Right ventricle myocardium inferior (tissue), 1 donor: ENCODE measurements at regions not wholly inside any gene's neighbourhood (a gene's known extent, or its start where the extent isn't known, plus 50 kb on each side); places are given as distances from the start of the nearest gene placed in this dataset.
"Not testable (repeated sequence)": the region's sequence is repeated elsewhere in the genome, so short reads cannot be mapped to it uniquely, and the experiment has no call there.

Experiments used
- ATAC-seq: fragments of 200-7000 bp; cut with Tn5 transposase; one replicate; pipeline ENCODE4 v1.9.1; 2020; ENCODE audit warnings: mild to moderate bottlenecking, moderate library complexity
- DNase-seq: peaks from one replicate; pipeline ENCODE4 v3.0.0; 2021; ENCODE audit errors: missing footprints
- intact Hi-C: fragments of 100-400 bp; cut with DNase I; formaldehyde crosslinking; loops from one replicate; pipeline ENCODE4 v1.11.0; 2022
- donor health status: DM: no; HTN: yes; CAD: no; lungs with severe emphysema.

GRCh38 chr9:100639854-100640253 is 62.0 kb downstream of the CAVIN4 start:
- intact Hi-C loops = no loop called here
- DNase-seq (no peak), ATAC-seq (no peak)

DNA sequence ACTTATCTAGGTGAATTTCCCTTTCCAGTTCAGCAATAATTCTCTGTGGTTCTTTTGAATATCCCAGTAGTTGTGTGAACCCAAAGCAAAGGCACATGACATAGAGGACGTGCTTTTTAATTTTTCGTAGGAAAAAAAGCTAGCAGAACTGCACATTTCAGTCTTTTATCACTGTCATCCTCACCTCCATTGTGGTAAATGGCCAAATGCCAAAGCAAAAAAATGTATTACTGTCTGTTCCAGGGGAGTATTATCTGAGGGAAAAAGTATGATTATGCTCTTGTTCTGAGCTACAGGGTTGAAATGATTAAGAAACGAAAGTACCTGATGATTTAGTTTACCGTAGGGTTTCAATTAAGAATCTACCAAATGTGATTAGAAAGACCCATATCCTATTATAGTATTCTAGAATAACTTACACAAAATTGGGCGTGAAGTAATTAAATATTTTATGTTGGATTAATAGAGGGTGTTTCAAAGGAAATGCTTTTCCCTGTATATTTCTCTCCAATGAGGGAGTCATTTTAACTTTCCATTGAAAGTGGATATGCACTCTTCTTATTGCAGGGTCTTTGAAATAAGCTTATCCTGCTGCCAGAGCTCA is 62.7 kb downstream of the CAVIN4 start:
- intact Hi-C loops = no loop called here
- DNase-seq (no peak), ATAC-seq (no peak)

- ATAC-seq (no peak), DNase-seq (no peak)
- intact Hi-C loops = no loop called here
These were observed 63.3 kb downstream of the CAVIN4 start for GRCh38 chr9:100641166-100641565.

DNA sequence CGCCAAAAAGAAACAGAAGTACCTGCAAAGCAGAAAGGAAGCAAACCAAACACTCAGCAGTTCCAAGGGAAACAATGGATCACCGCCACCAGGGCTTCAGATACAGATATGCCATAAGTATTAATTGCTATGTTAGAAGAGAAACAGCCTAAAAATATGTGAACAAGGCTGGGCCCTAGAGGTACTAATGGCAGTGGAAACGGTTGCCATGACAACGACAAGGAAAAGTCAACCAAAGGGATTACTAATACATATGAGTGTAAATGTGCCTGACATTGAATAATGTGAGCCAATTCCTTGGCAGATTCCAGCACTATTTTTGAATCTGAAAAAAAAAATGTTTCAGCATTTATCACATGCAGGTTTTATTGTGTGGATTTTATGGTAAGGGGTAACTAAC is 75.0 kb downstream of the CAVIN4 start:
- intact Hi-C loops = no loop called here
- ATAC-seq (no peak), DNase-seq (no peak)

GRCh38 chr9:100653643-100654334 is 75.9 kb downstream of the CAVIN4 start:
- DNase-seq (no peak), ATAC-seq (no peak)
- intact Hi-C loops = no loop called here

DNA sequence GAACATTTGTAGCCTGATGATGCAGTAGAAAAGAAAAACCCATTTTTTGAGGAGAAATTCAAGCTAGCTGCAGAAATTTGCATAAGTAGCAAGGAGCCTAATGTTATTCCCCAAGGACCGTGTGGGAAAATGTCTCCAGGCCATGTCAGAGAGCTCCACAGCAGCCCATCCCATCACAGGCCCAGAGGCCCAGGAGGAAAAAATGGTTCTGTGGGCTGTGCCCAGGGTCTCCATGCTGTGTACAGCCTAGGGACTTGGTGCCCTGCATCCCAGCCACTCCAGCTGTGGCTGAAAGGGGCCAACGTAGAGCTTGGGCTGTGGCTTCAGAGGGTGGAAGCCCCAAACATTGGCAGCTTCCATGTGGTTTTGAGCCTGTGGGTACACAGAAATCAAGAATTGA is 79.0 kb downstream of the CAVIN4 start:
- DNase-seq, ATAC-seq, intact Hi-C loops: not testable (repeated sequence)

- ATAC-seq (no peak), DNase-seq (no peak)
- intact Hi-C loops = no loop called here
These were observed 83.8 kb downstream of the CAVIN4 start for GRCh38 chr9:100661668-100662067.

DNA sequence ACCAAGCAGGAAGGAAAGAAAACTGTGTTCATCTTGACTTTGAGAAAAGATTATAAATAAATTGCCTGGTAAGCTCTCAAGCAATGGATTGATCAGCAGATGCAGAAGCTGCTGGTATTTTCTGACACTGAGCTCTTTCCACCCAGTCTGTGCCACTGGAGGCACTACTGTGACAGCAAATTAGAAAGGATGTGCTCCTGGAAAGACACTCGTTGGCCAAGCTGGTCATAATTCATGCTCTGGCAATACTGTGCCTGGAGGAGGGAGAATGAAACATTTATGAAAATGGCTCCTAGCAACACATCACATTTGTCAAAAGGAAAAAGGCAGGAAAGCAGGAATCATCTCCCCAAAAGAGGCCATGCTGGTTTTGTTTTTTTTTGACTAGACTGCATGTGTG is 84.2 kb downstream of the CAVIN4 start:
- ATAC-seq (no peak), DNase-seq (no peak)
- intact Hi-C loops = no loop called here

- intact Hi-C loops = no loop called here
- DNase-seq (no peak), ATAC-seq (no peak)
These were observed 89.6 kb downstream of the CAVIN4 start for GRCh38 chr9:100667448-100667847.

DNA sequence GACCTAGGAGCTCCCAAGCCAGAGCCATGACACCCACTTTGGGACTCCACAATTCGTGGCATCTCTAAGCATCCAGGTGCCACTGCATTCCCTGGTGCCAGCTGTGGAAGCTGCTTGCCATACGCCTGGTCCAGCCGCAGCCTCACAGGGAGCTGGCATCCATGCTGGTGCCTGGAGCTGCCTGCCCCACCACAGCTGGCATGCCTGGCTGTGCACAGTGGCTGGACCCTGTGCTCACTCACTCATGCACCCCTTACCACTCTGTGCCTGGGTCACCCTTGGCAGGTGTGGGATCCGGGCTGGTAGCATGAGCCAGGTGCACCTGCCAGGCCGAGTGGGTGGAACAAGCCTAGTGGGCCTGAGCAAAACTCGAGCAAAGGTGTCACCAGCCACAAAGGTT is 90.1 kb downstream of the CAVIN4 start:
- DNase-seq (no peak), ATAC-seq (no peak)
- intact Hi-C loops = no loop called here

- ATAC-seq (no peak), DNase-seq (no peak)
- intact Hi-C loops = no loop called here
These were observed 92.1 kb downstream of the CAVIN4 start for GRCh38 chr9:100669968-100670367.

- intact Hi-C loops = no loop called here
- no peak for DNase-seq
- ATAC-seq = no peak
These were observed 92.8 kb downstream of the CAVIN4 start for GRCh38 chr9:100670719-100671118.

DNA sequence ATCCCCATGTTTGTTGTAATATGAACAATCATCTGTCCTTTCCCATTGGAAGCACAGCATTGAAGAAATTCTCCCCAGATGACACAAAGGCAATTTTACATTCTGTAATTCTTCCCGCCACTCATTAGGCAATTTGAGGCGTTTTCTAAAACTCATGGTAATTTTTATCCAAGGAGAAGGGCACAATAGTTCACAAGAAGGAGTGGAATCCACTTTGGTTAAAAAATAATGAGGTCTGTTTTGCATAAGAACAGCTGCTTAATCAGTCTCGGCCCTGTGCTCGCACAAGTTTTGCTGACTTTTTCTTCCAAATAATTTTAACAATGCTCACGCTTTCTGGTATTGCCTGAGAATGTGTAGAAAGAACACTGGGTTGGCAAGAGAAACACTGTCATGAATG is 94.0 kb downstream of the CAVIN4 start:
- no peak for ATAC-seq

GRCh38 chr9:100673249-100673648 is 95.4 kb downstream of the CAVIN4 start:
- intact Hi-C loops = no loop called here
- no peak for DNase-seq
- no peak for ATAC-seq

More for the DNA sequence above, 94.0 kb downstream of the CAVIN4 start:
- no peak for DNase-seq
- intact Hi-C loops = no loop called here

GRCh38 chr9:100674419-100675122 is 96.7 kb downstream of the CAVIN4 start:
- intact Hi-C loops = no loop called here
- no peak for DNase-seq
- no peak for ATAC-seq

- ATAC-seq = no peak
- intact Hi-C loops = no loop called here
- DNase-seq = no peak
These were observed 102.0 kb downstream of the CAVIN4 start for GRCh38 chr9:100679834-100680233.

GRCh38 chr9:100686420-100686819 is 108.5 kb downstream of the CAVIN4 start:
- no peak for DNase-seq
- intact Hi-C loops = no loop called here
- ATAC-seq = no peak

GRCh38 chr9:100689635-100690034 is 111.8 kb downstream of the CAVIN4 start:
- no peak for DNase-seq
- intact Hi-C loops = no loop called here
- no peak for ATAC-seq

DNA sequence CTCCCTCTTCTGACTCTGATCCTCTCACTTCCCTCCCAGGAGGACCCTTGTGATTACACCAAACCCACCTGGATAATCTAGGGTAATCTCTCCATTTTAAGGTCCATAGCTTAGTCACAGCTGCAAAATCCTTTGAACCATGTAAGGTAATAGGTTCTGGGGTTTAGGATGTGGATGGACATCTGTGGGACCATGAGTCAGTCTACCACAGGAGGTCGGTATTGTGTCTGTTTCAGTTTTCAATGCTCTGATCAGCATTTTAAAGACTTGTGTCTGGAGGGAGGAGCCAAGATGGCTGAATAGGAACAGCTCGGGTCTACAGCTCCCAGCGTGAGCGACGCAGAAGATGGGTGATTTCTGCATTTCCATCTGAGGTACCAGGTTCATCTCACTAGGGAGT is 112.6 kb downstream of the CAVIN4 start:
- ATAC-seq = no peak
- DNase-seq = no peak
- intact Hi-C loops = no loop called here

DNA sequence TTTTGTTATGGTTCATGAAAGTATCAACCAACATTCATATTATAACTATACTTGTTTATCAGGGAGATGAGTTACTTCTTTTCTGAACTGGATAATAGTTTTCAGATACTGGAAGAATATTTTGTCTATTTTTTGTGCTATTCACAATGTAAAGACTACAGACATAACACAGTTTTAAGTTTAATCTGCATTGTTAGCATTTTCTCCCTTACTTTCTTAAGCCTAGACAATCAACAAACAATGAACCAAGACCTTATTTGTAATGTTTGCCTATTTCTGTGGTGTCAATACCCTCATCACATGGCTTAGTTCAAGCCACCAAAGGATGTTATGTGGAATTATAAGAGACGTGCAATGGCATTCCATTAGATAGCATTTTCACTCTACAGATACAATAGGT is 119.5 kb downstream of the CAVIN4 start:
- no peak for DNase-seq
- intact Hi-C loops = no loop called here
- ATAC-seq = no peak
